ENCODE measurements at regions not wholly inside any gene's neighbourhood (a gene's known extent, or its start where the extent isn't known, plus 50 kb on each side); places are given as distances from the start of the nearest gene placed in this dataset.

- BruUV-seq (replicated peaks), result no TSS peak
- DNase-seq (ENCODE audit: low read depth, low spot score), result no peak
- H3K4me3 ChIP-seq (replicated peaks in 1 of 3; ENCODE audit: insufficient read depth in 1 of 3, low read depth in 1 of 3, low read length in 3 of 3), result no peak overlapping the region
- H3K9me3 ChIP-seq (replicated peaks; ENCODE audit: control insufficient read depth, insufficient read depth, low read length), result peaks cover 6% of the 10 kb centered on the region
- TF ChIP-seq FOS (IDR thresholded peaks at IDR 0.05; ENCODE audit: borderline replicate concordance, insufficient read depth, low read length) (no peak), JUN (IDR thresholded peaks at IDR 0.05; ENCODE audit: borderline replicate concordance, insufficient read depth, insufficient read length, low read depth) (no peak), POLR2A (IDR thresholded peaks at IDR 0.05; ENCODE audit: low read depth, low read length) (no peak)
- FAIRE-seq, result no peak
- no peaks in the 10 kb centered on the region for H3K9me1 ChIP-seq (replicated peaks; ENCODE audit: control insufficient read depth, extremely low read depth, insufficient read depth, low read length)
- intact Hi-C loops (cut with micrococcal nuclease) (no loop called here), dilution Hi-C loops (cut with MboI; ENCODE audit: extremely low pct_ligation_motif_present, low sequenced_read_pairs) (no loop called here)
- no peaks in the 10 kb centered on the region for H3K27me3 ChIP-seq (ENCODE audit: control insufficient read depth in 2 of 2, insufficient read depth in 2 of 2, low read length in 2 of 2)
- CTCF ChIA-PET, result no interaction called here
- POLR2A ChIA-PET, result no interaction called here
- H2AFZ ChIP-seq (ENCODE audit: low read depth, low read length), result no peak overlapping the region
- no peaks in the 10 kb centered on the region for H3K36me3 ChIP-seq (ENCODE audit: control insufficient read depth in 2 of 2, extremely low read depth in 1 of 2, insufficient read depth in 2 of 2, low read length in 2 of 2)
- H3K79me2 ChIP-seq (ENCODE audit: control insufficient read depth, insufficient read depth, low read length), result no peaks in the 10 kb centered on the region
- H3K4me2 ChIP-seq (ENCODE audit: insufficient read depth, low read length), result no peak overlapping the region
- no peaks in the 10 kb centered on the region for H3K4me1 ChIP-seq (ENCODE audit: control insufficient read depth, extremely low read depth, insufficient read depth, low read length)
- H3K27ac ChIP-seq (ENCODE audit: insufficient read depth, low read depth, low read length), result no peak overlapping the region
- H4K20me1 ChIP-seq (replicated peaks; ENCODE audit: control insufficient read depth, extremely low read depth, insufficient read depth, low read length), result no peaks in the 10 kb centered on the region
- H3K9ac ChIP-seq (replicated peaks; ENCODE audit: extremely low read depth, insufficient read depth, low read length), result no peak overlapping the region
Observed at GRCh38 chr14:98293576-98293975, 978.4 kb downstream of the BCL11B start.

GRCh38 chr14:98296895-98297294 is 975.1 kb downstream of the BCL11B start:
- dilution Hi-C loops (cut with MboI; ENCODE audit: extremely low pct_ligation_motif_present, low sequenced_read_pairs) (no loop called here), intact Hi-C loops (cut with micrococcal nuclease) (no loop called here)
- Histone ChIP-seq H3K36me3 (ENCODE audit: control insufficient read depth in 2 of 2, extremely low read depth in 1 of 2, insufficient read depth in 2 of 2, low read length in 2 of 2) (no peaks in the 10 kb centered on the region), H3K9ac (replicated peaks; ENCODE audit: extremely low read depth, insufficient read depth, low read length) (no peak overlapping the region), H3K27me3 (ENCODE audit: control insufficient read depth in 2 of 2, insufficient read depth in 2 of 2, low read length in 2 of 2) (no peaks in the 10 kb centered on the region), H3K4me2 (ENCODE audit: insufficient read depth, low read length) (no peak overlapping the region), H3K9me3 (replicated peaks; ENCODE audit: control insufficient read depth, insufficient read depth, low read length) (peaks cover 7% of the 10 kb centered on the region), H2AFZ (ENCODE audit: low read depth, low read length) (no peak overlapping the region), H3K79me2 (ENCODE audit: control insufficient read depth, insufficient read depth, low read length) (no peaks in the 10 kb centered on the region), H3K4me3 (replicated peaks in 1 of 3; ENCODE audit: insufficient read depth in 1 of 3, low read depth in 1 of 3, low read length in 3 of 3) (no peak overlapping the region), H3K9me1 (replicated peaks; ENCODE audit: control insufficient read depth, extremely low read depth, insufficient read depth, low read length) (no peaks in the 10 kb centered on the region), H3K27ac (ENCODE audit: insufficient read depth, low read depth, low read length) (no peak overlapping the region), H4K20me1 (replicated peaks; ENCODE audit: control insufficient read depth, extremely low read depth, insufficient read depth, low read length) (no peaks in the 10 kb centered on the region), H3K4me1 (ENCODE audit: control insufficient read depth, extremely low read depth, insufficient read depth, low read length) (no peaks in the 10 kb centered on the region)
- FAIRE-seq, result no peak
- DNase-seq (ENCODE audit: low read depth, low spot score), result no peak
- ChIA-PET POLR2A (no interaction called here), CTCF (no interaction called here)
- TF ChIP-seq GATA2 (IDR thresholded peaks at IDR 0.05; ENCODE audit: insufficient read depth, insufficient read length, low read depth, low read length) (no peak), MAX (IDR thresholded peaks at IDR 0.05; ENCODE audit: insufficient read depth, insufficient read length) (no peak), EZH2 (IDR thresholded peaks at IDR 0.05; ENCODE audit: borderline replicate concordance, low read depth, low read length, severe bottlenecking) (no peak), POLR2A (IDR thresholded peaks at IDR 0.05; ENCODE audit: low read depth, low read length) (no peak), POLR2AphosphoS5 (IDR thresholded peaks at IDR 0.05; ENCODE audit: insufficient read depth, low read depth, low read length) (no peak), MYC (IDR thresholded peaks at IDR 0.05; ENCODE audit: low read depth, low read length) (no peak), FOS (IDR thresholded peaks at IDR 0.05; ENCODE audit: borderline replicate concordance, insufficient read depth, low read length) (no peak), CTCF (IDR thresholded peaks at IDR 0.05; ENCODE audit: extremely low read depth in 1 of 2, insufficient read depth in 1 of 2, low read depth in 1 of 2, low read length in 2 of 2) (no peak), JUN (IDR thresholded peaks at IDR 0.05; ENCODE audit: borderline replicate concordance, insufficient read depth, insufficient read length, low read depth) (no peak)
- BruUV-seq (replicated peaks), result no TSS peak
